Suprapubic skin (tissue), 4 donors: ENCODE measurements at regions not wholly inside any gene's neighbourhood (a gene's known extent, or its start where the extent isn't known, plus 50 kb on each side); places are given as distances from the start of the nearest gene placed in this dataset.

Experiments
- CTCF ChIP-seq, 2 donors: fragments of 200-600 bp in 1 of 2; fragments of 450-650 bp in 1 of 2; sonication (generic) in 1 of 2; IDR thresholded peaks; one replicate each; pipeline ENCODE4 v1.5.1; 2016 to 2019; ENCODE audit warnings: antibody characterized with exemption in 2 of 2, mild to moderate bottlenecking in 1 of 2, moderate library complexity in 1 of 2
- EP300 ChIP-seq: sonication (generic); formaldehyde crosslinking; IDR thresholded peaks from one replicate; pipeline ENCODE4 v1.6.1; 2017; ENCODE audit warnings: antibody characterized with exemption
- POLR2A ChIP-seq, 2 donors: fragments of 450-650 bp; IDR thresholded peaks; one replicate each; pipeline ENCODE4 v1.6.1; 2017; ENCODE audit warnings: antibody characterized with exemption in 2 of 2, mild to moderate bottlenecking in 2 of 2, moderate library complexity in 2 of 2
- POLR2AphosphoS5 ChIP-seq, 3 donors: sonication (generic); formaldehyde crosslinking; IDR thresholded peaks; one replicate each; pipeline ENCODE4 v1.6.1; 2017; ENCODE audit warnings: antibody characterized with exemption in 3 of 3

GRCh38 chr2:172215936-172216335 lies 113.2 kb upstream of the DLX2 start:
- TF ChIP-seq POLR2A (IDR thresholded peaks at IDR 0.05) (no peak), POLR2AphosphoS5 (IDR thresholded peaks at IDR 0.05) (no peak), CTCF (IDR thresholded peaks at IDR 0.05) (no peak), EP300 (no peak)
